ENCODE measurements at regions not wholly inside any gene's neighbourhood (a gene's known extent, or its start where the extent isn't known, plus 50 kb on each side); places are given as distances from the start of the nearest gene placed in this dataset.

GRCh38 chr2:161097157-161097556 is 63.1 kb upstream of the TANK start:
- no peak overlapping the region for H3K4me3 ChIP-seq (ENCODE audit: low read length)
- no peaks in the 10 kb centered on the region for H3K36me3 ChIP-seq (ENCODE audit: control insufficient read depth, insufficient read depth, low read length)
- no peak overlapping the region for H3K27ac Mint-ChIP-seq
- intact Hi-C loops (cut with micrococcal nuclease) = no loop called here
- H3K4me1 Mint-ChIP-seq = peaks cover 0 to 4% of the 10 kb centered on the region in 2 donors
- H3K4me1 ChIP-seq (ENCODE audit: control insufficient read depth, insufficient read depth, low read length) = no peaks in the 10 kb centered on the region
- H3K27me3 ChIP-seq (ENCODE audit: control insufficient read depth, insufficient read depth, low read length) = no peaks in the 10 kb centered on the region
- no peaks in the 10 kb centered on the region for H3K9me3 Mint-ChIP-seq
- no peak overlapping the region for H3K4me3 Mint-ChIP-seq
- no peaks in the 10 kb centered on the region for H3K9me3 ChIP-seq (ENCODE audit: control insufficient read depth, insufficient read depth, low read length)
- H3K27me3 Mint-ChIP-seq (ENCODE audit: low read depth in 2 of 2) = peaks cover 0 to 4% of the 10 kb centered on the region in 2 donors
- H3K36me3 Mint-ChIP-seq = no peaks in the 10 kb centered on the region
- TF ChIP-seq CTCF (IDR thresholded peaks at IDR 0.05) = no peak
- H3K27ac ChIP-seq (ENCODE audit: low read length) = no peak overlapping the region
- WGBS (ENCODE audit: insufficient coverage) = 100% methylated on average over 1 of the region's 2 CpGs
- ATAC-seq (no peak), DNase-seq (no peak)

GRCh38 chr2:161100211-161100895 is 59.9 kb upstream of the TANK start:
- intact Hi-C loops (cut with micrococcal nuclease) = no loop called here
- Mint-ChIP-seq H3K27me3 (ENCODE audit: low read depth in 2 of 2) (peaks cover 0 to 1% of the 10 kb centered on the region in 2 donors), H3K4me3 (no peak overlapping the region)

GRCh38 chr2:161101406-161101805 is 58.8 kb upstream of the TANK start:
- WGBS (ENCODE audit: insufficient coverage) = 100% methylated on average over 1 of the region's 2 CpGs
- H3K9me3 ChIP-seq (ENCODE audit: control insufficient read depth, insufficient read depth, low read length) = no peaks in the 10 kb centered on the region
- no peaks in the 10 kb centered on the region for H3K27me3 Mint-ChIP-seq (ENCODE audit: low read depth in 2 of 2)
- H3K36me3 Mint-ChIP-seq = no peaks in the 10 kb centered on the region
- no peak overlapping the region for H3K4me3 ChIP-seq (ENCODE audit: low read length)
- no peak for TF ChIP-seq CTCF (IDR thresholded peaks at IDR 0.05)
- intact Hi-C loops (cut with micrococcal nuclease) = no loop called here
- H3K9me3 Mint-ChIP-seq = no peaks in the 10 kb centered on the region
- no peak overlapping the region for H3K27ac Mint-ChIP-seq
- H3K27ac ChIP-seq (ENCODE audit: low read length) = no peak overlapping the region
- no peaks in the 10 kb centered on the region for H3K36me3 ChIP-seq (ENCODE audit: control insufficient read depth, insufficient read depth, low read length)
- H3K4me1 ChIP-seq (ENCODE audit: control insufficient read depth, insufficient read depth, low read length) = no peaks in the 10 kb centered on the region
- no peak overlapping the region for H3K4me3 Mint-ChIP-seq
- ATAC-seq (no peak), DNase-seq (no peak)
- no peaks in the 10 kb centered on the region for H3K4me1 Mint-ChIP-seq
- H3K27me3 ChIP-seq (ENCODE audit: control insufficient read depth, insufficient read depth, low read length) = no peaks in the 10 kb centered on the region

More at GRCh38 chr2:161100211-161100895, 59.9 kb upstream of the TANK start:
- ATAC-seq (no peak), DNase-seq (no peak)
- Histone ChIP-seq H3K36me3 (ENCODE audit: control insufficient read depth, insufficient read depth, low read length) (no peaks in the 10 kb centered on the region), H3K4me3 (ENCODE audit: low read length) (no peak overlapping the region), H3K4me1 (ENCODE audit: control insufficient read depth, insufficient read depth, low read length) (no peaks in the 10 kb centered on the region), H3K27me3 (ENCODE audit: control insufficient read depth, insufficient read depth, low read length) (no peaks in the 10 kb centered on the region), H3K27ac (ENCODE audit: low read length) (no peak overlapping the region), H3K9me3 (ENCODE audit: control insufficient read depth, insufficient read depth, low read length) (no peaks in the 10 kb centered on the region)
- H3K9me3 Mint-ChIP-seq = no peaks in the 10 kb centered on the region
- H3K27ac Mint-ChIP-seq = no peak overlapping the region
- WGBS (ENCODE audit: insufficient coverage) = 71% methylated on average over 1 of the region's 4 CpGs
- no peak for TF ChIP-seq CTCF (IDR thresholded peaks at IDR 0.05)
- H3K4me1 Mint-ChIP-seq = peaks cover 0 to 1% of the 10 kb centered on the region in 2 donors
- no peaks in the 10 kb centered on the region for H3K36me3 Mint-ChIP-seq

Measured in natural killer cell (primary cell).